ENCODE measurements at regions not wholly inside any gene's neighbourhood (a gene's known extent, or its start where the extent isn't known, plus 50 kb on each side); places are given as distances from the start of the nearest gene placed in this dataset.

GRCh38 chr9:18348083-18348475 lies 125.9 kb upstream of the ADAMTSL1 start:
- no peak for DNase-seq (ENCODE audit: low read depth in 2 of 2)

GRCh38 chr9:18349530-18349929 lies 124.4 kb upstream of the ADAMTSL1 start:
- no peak for DNase-seq (ENCODE audit: low read depth in 2 of 2)

- DNase-seq (ENCODE audit: low read depth in 2 of 2) = no peak
These were observed 123.9 kb upstream of the ADAMTSL1 start for GRCh38 chr9:18350036-18350435.

GRCh38 chr9:18350995-18351595 lies 122.9 kb upstream of the ADAMTSL1 start:
- DNase-seq (ENCODE audit: low read depth in 2 of 2) = no peak

GRCh38 chr9:18352711-18353110 lies 121.2 kb upstream of the ADAMTSL1 start:
- DNase-seq (ENCODE audit: low read depth in 2 of 2) = no peak

- DNase-seq (ENCODE audit: low read depth in 2 of 2) = no peak
These were observed 120.5 kb upstream of the ADAMTSL1 start for GRCh38 chr9:18353473-18353872.

- DNase-seq (ENCODE audit: low read depth in 2 of 2) = no peak
These were observed 116.6 kb upstream of the ADAMTSL1 start for GRCh38 chr9:18357321-18357720.

GRCh38 chr9:18358325-18358724 lies 115.6 kb upstream of the ADAMTSL1 start:
- DNase-seq (ENCODE audit: low read depth in 2 of 2) = no peak

- DNase-seq (ENCODE audit: low read depth in 2 of 2) = no peak
These were observed 114.6 kb upstream of the ADAMTSL1 start for GRCh38 chr9:18359335-18359734.

GRCh38 chr9:18360005-18360404 lies 113.9 kb upstream of the ADAMTSL1 start:
- DNase-seq (ENCODE audit: low read depth in 2 of 2) = no peak

GRCh38 chr9:18361646-18362045 lies 112.3 kb upstream of the ADAMTSL1 start:
- DNase-seq (ENCODE audit: low read depth in 2 of 2) = no peak

- DNase-seq (ENCODE audit: low read depth in 2 of 2) = no peak
These were observed 111.8 kb upstream of the ADAMTSL1 start for GRCh38 chr9:18362166-18362565.

GRCh38 chr9:18362901-18363685 lies 110.9 kb upstream of the ADAMTSL1 start:
- DNase-seq (ENCODE audit: low read depth in 2 of 2) = no peak

- no peak for DNase-seq (ENCODE audit: low read depth in 2 of 2)
These were observed 108.3 kb upstream of the ADAMTSL1 start for GRCh38 chr9:18365651-18366050.

- DNase-seq (ENCODE audit: low read depth in 2 of 2) = no peak
These were observed 107.8 kb upstream of the ADAMTSL1 start for GRCh38 chr9:18366184-18366583.

- DNase-seq (ENCODE audit: low read depth in 2 of 2) = no peak
These were observed 105.7 kb upstream of the ADAMTSL1 start for GRCh38 chr9:18368206-18368605.

- no peak for DNase-seq (ENCODE audit: low read depth in 2 of 2)
These were observed 102.8 kb upstream of the ADAMTSL1 start for GRCh38 chr9:18371141-18371540.

GRCh38 chr9:18371621-18372020 lies 102.3 kb upstream of the ADAMTSL1 start:
- no peak for DNase-seq (ENCODE audit: low read depth in 2 of 2)

- no peak for DNase-seq (ENCODE audit: low read depth in 2 of 2)
These were observed 94.7 kb upstream of the ADAMTSL1 start for GRCh38 chr9:18379073-18379811.

GRCh38 chr9:18382243-18382642 lies 91.7 kb upstream of the ADAMTSL1 start:
- DNase-seq (ENCODE audit: low read depth in 2 of 2) = no peak

GRCh38 chr9:18384066-18384465 lies 89.9 kb upstream of the ADAMTSL1 start:
- DNase-seq (ENCODE audit: low read depth in 2 of 2) = no peak

GRCh38 chr9:18385696-18386490 lies 88.1 kb upstream of the ADAMTSL1 start:
- DNase-seq (ENCODE audit: low read depth in 2 of 2) = no peak
